Umbilical cord (tissue), 1 donor: ENCODE measurements at regions not wholly inside any gene's neighbourhood (a gene's known extent, or its start where the extent isn't known, plus 50 kb on each side); places are given as distances from the start of the nearest gene placed in this dataset.
"Not testable (repeated sequence)": the region's sequence is repeated elsewhere in the genome, so short reads cannot be mapped to it uniquely, and the experiment has no call there.

ENCODE experiments used
- DNase-seq: peaks from one replicate; pipeline ENCODE4 v3.0.0-alpha.2; 2015; ENCODE audit warnings: low spot score

- DNase-seq, result no peak
Measured at GRCh38 chr5:96209829-96210228, 223.2 kb downstream of the PCSK1 start.

GRCh38 chr5:96207420-96207819 is 225.6 kb downstream of the PCSK1 start:
- no peak for DNase-seq

- DNase-seq, result no peak
Measured at GRCh38 chr5:96203761-96204160, 229.3 kb downstream of the PCSK1 start.

GRCh38 chr5:96201503-96201902 is 231.5 kb downstream of the PCSK1 start:
- DNase-seq, result no peak

GRCh38 chr5:96200641-96201040 is 232.4 kb downstream of the PCSK1 start:
- DNase-seq, result peak; percentile 73

GRCh38 chr5:96199713-96200183 is 233.3 kb downstream of the PCSK1 start:
- no peak for DNase-seq

- peak; percentile 94 for DNase-seq
Measured at GRCh38 chr5:96198356-96199058, 234.5 kb downstream of the PCSK1 start.

- DNase-seq, result not testable (repeated sequence)
Measured at GRCh38 chr5:96197767-96198166, 235.3 kb downstream of the PCSK1 start.

- DNase-seq, result no peak
Measured at GRCh38 chr5:96197347-96197746, 235.7 kb upstream of the ELL2 start.

- no peak for DNase-seq
Measured at GRCh38 chr5:96196890-96197289, 235.2 kb upstream of the ELL2 start.

GRCh38 chr5:96196407-96196806 is 234.8 kb upstream of the ELL2 start:
- no peak for DNase-seq

GRCh38 chr5:96195123-96195522 is 233.5 kb upstream of the ELL2 start:
- DNase-seq, result no peak

- no peak for DNase-seq
Measured at GRCh38 chr5:96194593-96194992, 232.9 kb upstream of the ELL2 start.

GRCh38 chr5:96193946-96194345 is 232.3 kb upstream of the ELL2 start:
- no peak for DNase-seq

- DNase-seq, result no peak
Measured at GRCh38 chr5:96189987-96190386, 228.3 kb upstream of the ELL2 start.

- no peak for DNase-seq
Measured at GRCh38 chr5:96189028-96189826, 227.6 kb upstream of the ELL2 start.

- DNase-seq, result no peak
Measured at GRCh38 chr5:96187309-96188027, 225.8 kb upstream of the ELL2 start.

GRCh38 chr5:96184510-96184909 is 222.9 kb upstream of the ELL2 start:
- not testable (repeated sequence) for DNase-seq

- DNase-seq, result no peak
Measured at GRCh38 chr5:96180684-96181435, 219.2 kb upstream of the ELL2 start.

- DNase-seq, result peak; percentile 94
Measured at GRCh38 chr5:96177303-96177869, 215.7 kb upstream of the ELL2 start.

- DNase-seq, result peak; percentile 51
Measured at GRCh38 chr5:96176022-96176421, 214.4 kb upstream of the ELL2 start.
